HL-60 (cell line): ENCODE measurements at regions not wholly inside any gene's neighbourhood (a gene's known extent, or its start where the extent isn't known, plus 50 kb on each side); places are given as distances from the start of the nearest gene placed in this dataset.
"Not testable (repeated sequence)": the region's sequence is repeated elsewhere in the genome, so short reads cannot be mapped to it uniquely, and the experiment has no call there.

Experiments
- CTCF ChIP-seq: IDR thresholded peaks from one replicate; pipeline ENCODE4 v1.5.1; 2011; ENCODE audit warnings: low read length, control low read depth, inconsistent platforms; ENCODE audit not compliant: insufficient read depth
- GABPA ChIP-seq: IDR thresholded peaks from 2 replicates; pipeline ENCODE4 v1.6.1; 2012; ENCODE audit warnings: low read depth
- POLR2AphosphoS5 ChIP-seq: IDR thresholded peaks from 2 replicates; pipeline ENCODE4 v1.6.1; 2012; ENCODE audit warnings: low read depth
- REST ChIP-seq: IDR thresholded peaks from 2 replicates; pipeline ENCODE4 v1.6.1; 2012; ENCODE audit warnings: low read depth; ENCODE audit not compliant: insufficient replicate concordance
- SPI1 ChIP-seq: IDR thresholded peaks from 2 replicates; pipeline ENCODE4 v1.6.1; 2012; ENCODE audit warnings: low read depth, mild to moderate bottlenecking, borderline replicate concordance

- not testable (repeated sequence) for TF ChIP-seq CTCF, POLR2AphosphoS5, GABPA, REST, SPI1
These were observed 212.0 kb upstream of the HES1 start for GRCh38 chr3:193923958-193924357.
